CD4-positive, alpha-beta memory T cell (primary cell): ENCODE measurements at regions not wholly inside any gene's neighbourhood (a gene's known extent, or its start where the extent isn't known, plus 50 kb on each side); places are given as distances from the start of the nearest gene placed in this dataset.

Source experiments
- CTCF ChIA-PET: fragments of 350-600 bp; sonication (Branson Sonifier 250); formaldehyde crosslinking; loops from one replicate; lab custom pipeline; 2021; ENCODE audit warnings: inconsistent platforms; ENCODE audit not compliant: partially characterized antibody; lab: Charles Lee
- POLR2A ChIA-PET: fragments of 350-600 bp; sonication (Branson Sonifier 250); formaldehyde crosslinking; loops from one replicate; lab custom pipeline; 2021; ENCODE audit not compliant: partially characterized antibody; lab: Charles Lee
- DNase-seq, 5 donors: peaks; one replicate each; pipeline versions ENCODE4 v3.0.0 to v3.0.0-alpha.2; 2020 to 2022; ENCODE audit warnings: mixed read lengths in 1 of 5
- H3K27ac ChIP-seq: one replicate; pipeline ENCODE4 v1.7.0; 2013; ENCODE audit warnings: low read depth, low read length
- H3K27me3 ChIP-seq: 2 replicates; pipeline ENCODE4 v1.7.0; 2013; ENCODE audit warnings: mild to moderate bottlenecking, low read length, moderate library complexity; ENCODE audit not compliant: insufficient read depth
- H3K36me3 ChIP-seq: 2 replicates; pipeline ENCODE4 v1.7.0; 2013; ENCODE audit warnings: mild to moderate bottlenecking, low read length, moderate library complexity; ENCODE audit not compliant: insufficient read depth
- H3K4me1 ChIP-seq: 2 replicates; pipeline ENCODE4 v1.7.0; 2013; ENCODE audit warnings: mild to moderate bottlenecking, low read length, moderate library complexity; ENCODE audit not compliant: insufficient read depth
- H3K4me3 ChIP-seq, 2 donors: one replicate each; pipeline ENCODE4 v1.7.0; 2013; ENCODE audit warnings: low read length in 2 of 2, mild to moderate bottlenecking in 1 of 2
- H3K9me3 ChIP-seq, 2 donors: one replicate each; pipeline ENCODE4 v1.7.0; 2013; ENCODE audit warnings: low read length in 2 of 2, control low read depth in 1 of 2; ENCODE audit not compliant: control insufficient read depth in 1 of 2
- H3K27ac Mint-ChIP-seq, 7 donors: one replicate each; pipeline ENCODE4 v1.8.0; 2020 to 2021; ENCODE audit warnings: mixed read lengths in 7 of 7, mild to moderate bottlenecking in 6 of 7, inconsistent platforms in 3 of 7, moderate library complexity in 3 of 7
- H3K27me3 Mint-ChIP-seq, 2 donors: one replicate each; pipeline ENCODE4 v1.8.0; 2020 to 2021; ENCODE audit warnings: mixed read lengths in 2 of 2
- H3K36me3 Mint-ChIP-seq, 2 donors: one replicate each; pipeline ENCODE4 v1.8.0; 2020 to 2021; ENCODE audit warnings: mixed read lengths in 2 of 2, inconsistent platforms in 1 of 2, mild to moderate bottlenecking in 1 of 2
- H3K4me1 Mint-ChIP-seq, 4 donors: one replicate each; pipeline ENCODE4 v1.8.0; 2020 to 2021; ENCODE audit warnings: mixed read lengths in 4 of 4, mild to moderate bottlenecking in 1 of 4
- H3K4me3 Mint-ChIP-seq, 8 donors: one replicate each; pipeline ENCODE4 v1.8.0; 2020 to 2021; ENCODE audit warnings: mixed read lengths in 8 of 8, mild to moderate bottlenecking in 7 of 8, moderate library complexity in 6 of 8, inconsistent platforms in 3 of 8
- H3K9me3 Mint-ChIP-seq, 8 donors: one replicate each; pipeline ENCODE4 v1.8.0; 2020 to 2021; ENCODE audit warnings: mixed read lengths in 8 of 8, mild to moderate bottlenecking in 5 of 8, inconsistent platforms in 3 of 8, moderate library complexity in 1 of 8
- intact Hi-C: fragments of 100-400 bp; cut with micrococcal nuclease; formaldehyde crosslinking; loops from one replicate; pipeline ENCODE4 v1.15.1; 2023

DNA sequence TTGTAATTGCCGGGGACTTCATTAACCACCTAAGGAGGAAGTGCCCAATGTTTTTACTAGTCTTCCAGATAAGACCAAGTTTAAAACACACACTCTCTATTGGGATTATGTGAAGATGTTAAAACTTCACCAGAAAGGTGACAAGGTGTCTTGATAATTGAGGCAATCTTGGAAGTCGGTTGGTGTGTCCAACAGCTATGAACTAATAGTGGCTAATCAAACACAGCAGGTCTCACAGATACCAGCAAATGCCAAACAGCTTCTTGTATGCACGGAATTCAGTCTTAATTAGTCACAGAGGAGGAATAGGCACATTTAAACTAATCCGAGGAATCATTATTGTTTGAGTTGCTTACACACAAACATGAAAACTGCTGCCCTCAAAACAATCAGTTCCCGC is 214.5 kb downstream of the SEC61B start:
- H3K27me3 ChIP-seq: no peaks in the 10 kb centered on the region
- H3K9me3 ChIP-seq: no peaks in the 10 kb centered on the region
- Mint-ChIP-seq H3K36me3 (no peaks in the 10 kb centered on the region), H3K4me3 (no peak overlapping the region), H3K9me3 (no peaks in the 10 kb centered on the region), H3K4me1 (no peaks in the 10 kb centered on the region), H3K27me3 (no peaks in the 10 kb centered on the region), H3K27ac (no peak overlapping the region)
- ChIA-PET POLR2A (no interaction called here), CTCF (no interaction called here)
- H3K27ac ChIP-seq: no peak overlapping the region
- intact Hi-C loops: no loop called here
- no peaks in the 10 kb centered on the region for H3K4me1 ChIP-seq
- no peaks in the 10 kb centered on the region for H3K36me3 ChIP-seq
- DNase-seq: no peak
- no peak overlapping the region for H3K4me3 ChIP-seq

DNA sequence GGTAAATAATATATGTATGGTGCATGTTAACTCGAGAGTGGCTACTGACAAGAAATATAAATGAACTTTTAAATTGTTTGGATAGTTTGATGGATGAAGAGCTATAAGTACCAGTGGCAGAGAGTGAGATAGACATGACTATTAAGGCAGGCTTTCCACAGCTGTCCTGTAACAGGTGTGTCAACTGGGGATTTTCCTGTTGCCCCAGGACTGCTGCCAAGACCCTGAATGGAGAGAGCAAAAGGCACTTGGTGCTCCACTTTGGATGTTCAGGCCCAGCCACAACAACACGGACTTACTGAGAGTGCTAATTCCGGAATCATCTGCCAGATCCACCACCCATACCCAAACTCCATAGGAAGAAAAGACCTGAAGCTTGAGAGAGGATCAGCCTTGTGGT is 215.1 kb downstream of the SEC61B start:
- Histone ChIP-seq H3K9me3 (no peaks in the 10 kb centered on the region), H3K27ac (no peak overlapping the region), H3K4me1 (no peaks in the 10 kb centered on the region), H3K4me3 (no peak overlapping the region), H3K36me3 (no peaks in the 10 kb centered on the region), H3K27me3 (no peaks in the 10 kb centered on the region)
- H3K4me1 Mint-ChIP-seq: no peaks in the 10 kb centered on the region
- H3K27me3 Mint-ChIP-seq: no peaks in the 10 kb centered on the region
- intact Hi-C loops: no loop called here
- DNase-seq: no peak
- ChIA-PET CTCF (no interaction called here), POLR2A (no interaction called here)
- H3K36me3 Mint-ChIP-seq: no peaks in the 10 kb centered on the region
- H3K4me3 Mint-ChIP-seq: no peak overlapping the region
- H3K9me3 Mint-ChIP-seq: no peaks in the 10 kb centered on the region
- no peak overlapping the region for H3K27ac Mint-ChIP-seq

GRCh38 chr9:99438596-99438995 is 216.5 kb downstream of the SEC61B start:
- ChIA-PET POLR2A (no interaction called here), CTCF (interaction anchor here (0.6 kb wide), 1 partner anchor 14 kb away, joined by 3 read pairs; no protein-coding TSS in a partner anchor)
- Histone ChIP-seq H3K4me3 (no peak overlapping the region), H3K4me1 (no peaks in the 10 kb centered on the region), H3K9me3 (no peaks in the 10 kb centered on the region), H3K27ac (no peak overlapping the region), H3K36me3 (no peaks in the 10 kb centered on the region), H3K27me3 (no peaks in the 10 kb centered on the region)
- H3K9me3 Mint-ChIP-seq: no peaks in the 10 kb centered on the region
- H3K4me1 Mint-ChIP-seq: no peaks in the 10 kb centered on the region
- H3K27me3 Mint-ChIP-seq: peaks cover 0 to 2% of the 10 kb centered on the region in 2 donors
- H3K36me3 Mint-ChIP-seq: no peaks in the 10 kb centered on the region
- H3K4me3 Mint-ChIP-seq: no peak overlapping the region
- intact Hi-C loops: no loop called here
- DNase-seq: no peak
- H3K27ac Mint-ChIP-seq: no peak overlapping the region

GRCh38 chr9:99441829-99442228 is 219.7 kb downstream of the SEC61B start:
- CTCF ChIA-PET: no interaction called here

DNA sequence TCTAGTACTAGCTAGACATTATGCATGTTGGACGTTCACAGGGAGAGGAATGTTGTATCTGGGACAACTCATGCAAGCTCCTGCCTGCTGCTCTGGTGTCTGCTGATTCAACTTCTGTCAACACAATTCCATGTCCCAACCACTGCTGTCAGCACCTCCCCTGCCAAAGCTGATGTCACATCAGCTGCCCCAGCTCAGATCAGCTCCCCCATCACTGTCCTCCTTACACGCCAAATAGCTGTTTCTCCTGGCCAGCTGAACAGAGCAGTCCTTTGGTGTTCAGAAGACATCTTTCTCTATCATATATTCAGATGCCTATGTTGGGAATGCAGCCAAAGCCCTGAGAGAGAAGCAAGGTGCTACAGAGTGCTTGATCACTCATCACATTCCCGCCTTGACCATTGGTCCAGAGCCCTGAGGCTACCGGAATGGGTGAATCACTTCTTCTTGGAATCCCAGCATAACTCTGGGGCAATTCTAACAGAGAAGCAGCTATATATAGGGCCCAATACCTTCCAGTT is 223.3 kb downstream of the SEC61B start:
- H3K27ac Mint-ChIP-seq: no peak overlapping the region
- H3K9me3 Mint-ChIP-seq: no peaks in the 10 kb centered on the region
- DNase-seq: no peak
- ChIA-PET CTCF (no interaction called here), POLR2A (no interaction called here)
- Histone ChIP-seq H3K4me1 (no peaks in the 10 kb centered on the region), H3K27me3 (no peaks in the 10 kb centered on the region), H3K36me3 (no peaks in the 10 kb centered on the region), H3K4me3 (no peak overlapping the region), H3K9me3 (no peaks in the 10 kb centered on the region), H3K27ac (no peak overlapping the region)
- intact Hi-C loops: no loop called here
- no peaks in the 10 kb centered on the region for H3K36me3 Mint-ChIP-seq
- H3K4me1 Mint-ChIP-seq: no peaks in the 10 kb centered on the region
- no peak overlapping the region for H3K4me3 Mint-ChIP-seq
- peaks cover 7 to 19% of the 10 kb centered on the region in 2 donors for H3K27me3 Mint-ChIP-seq

More at GRCh38 chr9:99441829-99442228, 219.7 kb downstream of the SEC61B start:
- no peaks in the 10 kb centered on the region for H3K9me3 ChIP-seq
- no peak overlapping the region for H3K27ac Mint-ChIP-seq
- no peak for DNase-seq
- no peaks in the 10 kb centered on the region for H3K9me3 Mint-ChIP-seq
- POLR2A ChIA-PET: no interaction called here
- H3K4me3 ChIP-seq: no peak overlapping the region
- H3K27me3 ChIP-seq: no peaks in the 10 kb centered on the region
- intact Hi-C loops: no loop called here
- H3K4me1 ChIP-seq: no peaks in the 10 kb centered on the region
- peaks cover 2 to 11% of the 10 kb centered on the region in 2 donors for H3K27me3 Mint-ChIP-seq
- H3K4me1 Mint-ChIP-seq: no peaks in the 10 kb centered on the region
- no peaks in the 10 kb centered on the region for H3K36me3 Mint-ChIP-seq
- H3K36me3 ChIP-seq: no peaks in the 10 kb centered on the region
- H3K4me3 Mint-ChIP-seq: no peak overlapping the region
- no peak overlapping the region for H3K27ac ChIP-seq

GRCh38 chr9:99445920-99446319 is 223.8 kb downstream of the SEC61B start:
- H3K27me3 ChIP-seq: no peaks in the 10 kb centered on the region
- Mint-ChIP-seq H3K36me3 (no peaks in the 10 kb centered on the region), H3K27me3 (peaks cover 7 to 19% of the 10 kb centered on the region in 2 donors), H3K4me1 (no peaks in the 10 kb centered on the region), H3K4me3 (no peak overlapping the region), H3K27ac (no peak overlapping the region), H3K9me3 (no peaks in the 10 kb centered on the region)
- no peaks in the 10 kb centered on the region for H3K9me3 ChIP-seq
- ChIA-PET POLR2A (no interaction called here), CTCF (no interaction called here)
- no peak overlapping the region for H3K27ac ChIP-seq
- H3K4me3 ChIP-seq: no peak overlapping the region
- H3K36me3 ChIP-seq: no peaks in the 10 kb centered on the region
- intact Hi-C loops: no loop called here
- H3K4me1 ChIP-seq: no peaks in the 10 kb centered on the region
- no peak for DNase-seq

- H3K4me1 ChIP-seq: no peaks in the 10 kb centered on the region
- Mint-ChIP-seq H3K9me3 (peaks cover 0 to 2% (median 0%) of the 10 kb centered on the region in 8 donors), H3K4me1 (no peaks in the 10 kb centered on the region), H3K27me3 (peaks cover 12 to 23% of the 10 kb centered on the region in 2 donors), H3K4me3 (no peak overlapping the region), H3K27ac (no peak overlapping the region), H3K36me3 (no peaks in the 10 kb centered on the region)
- no peak overlapping the region for H3K4me3 ChIP-seq
- CTCF ChIA-PET: no interaction called here
- no peaks in the 10 kb centered on the region for H3K36me3 ChIP-seq
- intact Hi-C loops: no loop called here
- no peaks in the 10 kb centered on the region for H3K9me3 ChIP-seq
- H3K27ac ChIP-seq: no peak overlapping the region
- no peaks in the 10 kb centered on the region for H3K27me3 ChIP-seq
- POLR2A ChIA-PET: no interaction called here
- DNase-seq: no peak
These were observed 225.9 kb downstream of the SEC61B start for GRCh38 chr9:99447951-99448350.

DNA sequence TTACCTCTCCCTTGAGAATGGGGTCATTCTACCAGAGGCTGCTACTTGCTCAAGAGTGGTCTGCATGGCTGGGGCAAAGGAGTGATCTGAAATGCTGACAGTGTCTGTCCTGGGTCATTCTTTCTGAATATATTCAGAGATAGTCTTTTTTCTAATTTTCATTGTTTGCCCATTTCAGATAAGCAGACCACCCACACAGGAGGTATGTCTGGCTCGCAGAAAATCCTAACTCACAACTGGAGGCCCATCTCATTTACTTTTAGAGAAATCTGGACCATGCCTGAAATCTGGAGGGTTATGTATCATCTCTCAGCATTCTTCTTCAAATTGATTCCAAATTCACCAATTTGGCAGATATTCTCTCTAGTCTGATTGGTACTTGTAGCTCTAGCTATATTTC is 227.6 kb downstream of the SEC61B start:
- intact Hi-C loops: no loop called here
- H3K36me3 ChIP-seq: no peaks in the 10 kb centered on the region
- H3K27me3 Mint-ChIP-seq: peaks cover 14 to 31% of the 10 kb centered on the region in 2 donors
- peaks cover 0 to 3% (median 0%) of the 10 kb centered on the region in 8 donors for H3K9me3 Mint-ChIP-seq
- no peak overlapping the region for H3K27ac Mint-ChIP-seq
- no peak for DNase-seq
- H3K4me1 Mint-ChIP-seq: no peaks in the 10 kb centered on the region
- H3K4me3 ChIP-seq: no peak overlapping the region
- H3K4me3 Mint-ChIP-seq: no peak overlapping the region
- ChIA-PET POLR2A (no interaction called here), CTCF (no interaction called here)
- H3K27ac ChIP-seq: no peak overlapping the region
- no peaks in the 10 kb centered on the region for H3K9me3 ChIP-seq
- H3K4me1 ChIP-seq: no peaks in the 10 kb centered on the region
- H3K36me3 Mint-ChIP-seq: no peaks in the 10 kb centered on the region
- no peaks in the 10 kb centered on the region for H3K27me3 ChIP-seq
